ENCODE measurements at regions not wholly inside any gene's neighbourhood (a gene's known extent, or its start where the extent isn't known, plus 50 kb on each side); places are given as distances from the start of the nearest gene placed in this dataset.

GRCh38 chr2:167769020-167769419 lies 478.4 kb downstream of the STK39 start:
- Histone ChIP-seq H3K9me3 (ENCODE audit: low read length) (no peaks in the 10 kb centered on the region), H3K27ac (ENCODE audit: low read length) (no peak overlapping the region), H3K4me3 (ENCODE audit: low read length) (no peak overlapping the region), H3K36me3 (ENCODE audit: insufficient read depth, low read length) (no peaks in the 10 kb centered on the region), H3K9me2 (ENCODE audit: insufficient read depth, low read length) (no peaks in the 10 kb centered on the region), H3K9ac (ENCODE audit: low read length) (no peak overlapping the region), H2AFZ (ENCODE audit: low read depth, low read length) (no peak overlapping the region), H3F3A (ENCODE audit: insufficient read depth, low read length, poor library complexity, severe bottlenecking) (no peaks in the 10 kb centered on the region), H3K27me3 (ENCODE audit: insufficient read depth, low read depth, low read length) (no peaks in the 10 kb centered on the region), H3K79me2 (replicated peaks; ENCODE audit: insufficient read depth, low read length) (no peaks in the 10 kb centered on the region), H3K4me2 (ENCODE audit: low read length) (no peak overlapping the region), H4K20me1 (ENCODE audit: insufficient read depth) (no peaks in the 10 kb centered on the region)
- TF ChIP-seq EZH2 (IDR thresholded peaks at IDR 0.05; ENCODE audit: borderline replicate concordance, insufficient read depth, low read length, poor library complexity, severe bottlenecking): no peak
- no peak for TF ChIP-seq EP300 (conservative IDR thresholded peaks at IDR 0.05; ENCODE audit: poor library complexity, severe bottlenecking)
- no peak for TF ChIP-seq CTCF (IDR thresholded peaks at IDR 0.05; ENCODE audit: poor library complexity, severe bottlenecking)
- TF ChIP-seq MXI1 (conservative IDR thresholded peaks at IDR 0.05; ENCODE audit: poor library complexity, severe bottlenecking): no peak
- no peak for TF ChIP-seq POLR2AphosphoS5 (IDR thresholded peaks at IDR 0.05)
- TF ChIP-seq RAD21 (conservative IDR thresholded peaks at IDR 0.05): no peak
- no peak for TF ChIP-seq SMC3 (conservative IDR thresholded peaks at IDR 0.05; ENCODE audit: poor library complexity)
- TF ChIP-seq TAF1 (IDR thresholded peaks at IDR 0.05; ENCODE audit: low read depth): no peak
- no peak for TF ChIP-seq REST (IDR thresholded peaks at IDR 0.05; ENCODE audit: borderline replicate concordance)

GRCh38 chr2:167767830-167768229 lies 479.6 kb downstream of the STK39 start:
- Histone ChIP-seq H3K9me2 (ENCODE audit: insufficient read depth, low read length) (no peaks in the 10 kb centered on the region), H3K79me2 (replicated peaks; ENCODE audit: insufficient read depth, low read length) (no peaks in the 10 kb centered on the region), H3K27ac (ENCODE audit: low read length) (no peak overlapping the region), H4K20me1 (ENCODE audit: insufficient read depth) (no peaks in the 10 kb centered on the region), H2AFZ (ENCODE audit: low read depth, low read length) (no peak overlapping the region), H3K4me3 (ENCODE audit: low read length) (no peak overlapping the region), H3F3A (ENCODE audit: insufficient read depth, low read length, poor library complexity, severe bottlenecking) (no peaks in the 10 kb centered on the region), H3K9ac (ENCODE audit: low read length) (no peak overlapping the region), H3K9me3 (ENCODE audit: low read length) (no peaks in the 10 kb centered on the region), H3K36me3 (ENCODE audit: insufficient read depth, low read length) (no peaks in the 10 kb centered on the region), H3K27me3 (ENCODE audit: insufficient read depth, low read depth, low read length) (no peaks in the 10 kb centered on the region), H3K4me2 (ENCODE audit: low read length) (no peak overlapping the region)
- TF ChIP-seq POLR2AphosphoS5 (IDR thresholded peaks at IDR 0.05) (no peak), REST (IDR thresholded peaks at IDR 0.05; ENCODE audit: borderline replicate concordance) (no peak), TAF1 (IDR thresholded peaks at IDR 0.05; ENCODE audit: low read depth) (no peak), CTCF (IDR thresholded peaks at IDR 0.05; ENCODE audit: poor library complexity, severe bottlenecking) (no peak), MXI1 (conservative IDR thresholded peaks at IDR 0.05; ENCODE audit: poor library complexity, severe bottlenecking) (no peak), SMC3 (conservative IDR thresholded peaks at IDR 0.05; ENCODE audit: poor library complexity) (no peak), EZH2 (IDR thresholded peaks at IDR 0.05; ENCODE audit: borderline replicate concordance, insufficient read depth, low read length, poor library complexity, severe bottlenecking) (no peak), RAD21 (conservative IDR thresholded peaks at IDR 0.05) (no peak), EP300 (conservative IDR thresholded peaks at IDR 0.05; ENCODE audit: poor library complexity, severe bottlenecking) (no peak)

All from neural cell (in vitro differentiated cells).